Spinal cord (tissue), 9 donors: ENCODE measurements at regions not wholly inside any gene's neighbourhood (a gene's known extent, or its start where the extent isn't known, plus 50 kb on each side); places are given as distances from the start of the nearest gene placed in this dataset.
A peak's percentile ranks its signal among the peaks of the same experiment; 100 is the strongest.

ENCODE experiments used
- DNase-seq, 6 donors: peaks; one replicate each; pipeline versions ENCODE4 v3.0.0 to v3.0.0-alpha.2; 2013 to 2015; ENCODE audit warnings: low spot score in 6 of 6, low read depth in 4 of 6
- H3K27ac ChIP-seq: one replicate; pipeline ENCODE4 v1.5.1; 2013; ENCODE audit warnings: low read depth, low read length, control low read depth
- H3K27me3 ChIP-seq: one replicate; pipeline ENCODE4 v1.6.1; 2013; ENCODE audit warnings: low read length; ENCODE audit not compliant: control insufficient read depth, insufficient read depth
- H3K36me3 ChIP-seq: one replicate; pipeline ENCODE4 v1.6.1; 2013; ENCODE audit warnings: low read length; ENCODE audit not compliant: control insufficient read depth, insufficient read depth
- H3K4me1 ChIP-seq: one replicate; pipeline ENCODE4 v1.6.1; 2013; ENCODE audit warnings: low read length; ENCODE audit not compliant: control insufficient read depth, insufficient read depth
- H3K4me3 ChIP-seq: one replicate; pipeline ENCODE4 v1.5.1; 2013; ENCODE audit warnings: low read depth, low read length, control low read depth
- H3K9me3 ChIP-seq: one replicate; pipeline ENCODE4 v1.6.1; 2013; ENCODE audit warnings: low read length; ENCODE audit not compliant: control insufficient read depth, insufficient read depth
- WGBS: methylation state at CpG from one replicate; pipeline ENCODE4 v1.1.5; 2013; ENCODE audit warnings: missing lambda C conversion rate; ENCODE audit not compliant: insufficient coverage; 5-methylcytosine and 5-hydroxymethylcytosine counted together
- donor health status: healthy.

DNA sequence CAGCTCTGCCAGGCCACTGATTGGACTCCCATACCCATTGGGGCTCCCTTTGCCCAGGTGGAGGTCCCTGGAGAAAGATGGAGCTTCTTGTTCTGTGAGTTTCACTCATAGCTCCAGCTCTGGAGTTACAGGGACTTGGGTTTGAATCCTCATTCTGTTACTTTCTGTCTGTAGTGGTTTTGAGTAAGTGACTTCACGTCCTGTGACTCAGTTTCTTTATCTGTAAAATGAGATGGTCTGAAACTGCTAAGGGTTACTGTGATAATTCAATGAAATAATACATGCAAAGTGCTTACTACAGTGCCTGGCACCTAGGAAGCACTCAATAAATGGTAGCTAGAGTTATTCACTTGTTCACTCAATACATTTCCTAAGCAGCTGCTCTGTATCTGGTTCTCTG lies 88.5 kb upstream of the SLC2A1 start:
- Histone ChIP-seq H3K27ac (no peak overlapping the region), H3K9me3 (no peaks in the 10 kb centered on the region), H3K27me3 (no peaks in the 10 kb centered on the region), H3K4me3 (no peak overlapping the region), H3K4me1 (no peaks in the 10 kb centered on the region), H3K36me3 (no peaks in the 10 kb centered on the region)
- no CpG with 5 or more reads among the region's 1 CpG for WGBS
- DNase-seq, result no peak

DNA sequence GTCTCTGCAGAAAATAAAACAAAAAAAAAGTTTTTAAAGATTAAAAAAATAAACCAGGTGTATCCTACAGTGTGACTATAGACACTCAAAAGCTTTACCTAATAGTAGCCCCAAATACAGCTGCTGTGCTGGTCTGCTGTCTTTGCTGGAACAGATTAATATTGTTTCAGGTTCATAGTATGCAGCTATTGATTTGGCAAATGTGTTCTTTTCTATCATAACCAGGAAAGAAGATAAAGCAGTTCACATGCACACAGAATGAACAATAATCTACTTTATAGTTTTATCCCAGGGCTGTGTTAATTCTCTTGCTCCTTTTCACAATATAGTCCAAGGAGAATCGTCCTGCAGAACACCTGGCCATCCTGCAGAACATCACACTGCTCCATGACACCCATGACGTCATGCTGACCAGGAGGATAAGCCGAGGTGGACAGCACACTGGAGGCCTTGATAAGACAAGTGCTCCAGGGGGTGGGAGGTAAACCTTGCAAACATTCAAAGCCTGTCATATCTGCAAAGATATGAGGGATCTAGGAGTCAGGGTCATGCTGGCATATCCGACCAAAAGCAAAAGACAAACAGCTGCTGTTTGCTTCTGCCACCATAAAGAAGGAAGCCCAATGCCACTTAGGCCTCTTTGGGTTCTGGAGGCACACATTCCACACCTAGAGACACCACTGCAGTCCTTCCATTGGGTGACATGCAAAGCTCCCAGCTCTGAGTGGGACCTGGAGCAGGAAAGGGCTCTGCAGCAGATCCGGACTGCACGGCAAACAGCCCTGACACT lies 86.1 kb upstream of the SLC2A1 start:
- H3K9me3 ChIP-seq, result no peaks in the 10 kb centered on the region
- no peaks in the 10 kb centered on the region for H3K36me3 ChIP-seq
- no peak for DNase-seq
- H3K4me1 ChIP-seq, result no peaks in the 10 kb centered on the region
- H3K27me3 ChIP-seq, result no peaks in the 10 kb centered on the region
- H3K27ac ChIP-seq, result no peak overlapping the region
- WGBS, result 90% methylated on average over 5 of the region's 6 CpGs
- no peak overlapping the region for H3K4me3 ChIP-seq

DNA sequence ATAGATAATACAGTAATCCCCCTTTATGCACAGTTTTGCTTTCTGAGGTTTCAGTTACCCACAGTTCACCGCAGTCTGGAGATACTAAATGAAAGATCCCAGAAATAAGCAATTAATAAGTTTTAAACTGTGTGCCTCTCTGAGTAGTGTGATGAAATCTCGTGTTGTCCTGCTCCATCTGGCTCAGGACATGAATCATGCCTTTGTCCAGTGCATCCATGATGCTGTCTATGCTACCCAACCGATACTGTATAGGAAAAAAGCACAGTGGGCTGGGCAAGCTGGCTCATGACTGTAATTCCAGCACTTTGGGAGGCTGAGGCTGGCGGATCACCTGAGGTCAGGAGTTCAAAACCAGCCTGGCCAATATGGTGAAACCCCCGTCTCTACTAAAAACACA lies 85.0 kb upstream of the SLC2A1 start:
- WGBS, result 76% methylated on average over 3 of the region's 5 CpGs
- no peaks in the 10 kb centered on the region for H3K27me3 ChIP-seq
- no peaks in the 10 kb centered on the region for H3K4me1 ChIP-seq
- no peaks in the 10 kb centered on the region for H3K36me3 ChIP-seq
- no peak overlapping the region for H3K27ac ChIP-seq
- DNase-seq, result no peak
- no peak overlapping the region for H3K4me3 ChIP-seq
- no peaks in the 10 kb centered on the region for H3K9me3 ChIP-seq

DNA sequence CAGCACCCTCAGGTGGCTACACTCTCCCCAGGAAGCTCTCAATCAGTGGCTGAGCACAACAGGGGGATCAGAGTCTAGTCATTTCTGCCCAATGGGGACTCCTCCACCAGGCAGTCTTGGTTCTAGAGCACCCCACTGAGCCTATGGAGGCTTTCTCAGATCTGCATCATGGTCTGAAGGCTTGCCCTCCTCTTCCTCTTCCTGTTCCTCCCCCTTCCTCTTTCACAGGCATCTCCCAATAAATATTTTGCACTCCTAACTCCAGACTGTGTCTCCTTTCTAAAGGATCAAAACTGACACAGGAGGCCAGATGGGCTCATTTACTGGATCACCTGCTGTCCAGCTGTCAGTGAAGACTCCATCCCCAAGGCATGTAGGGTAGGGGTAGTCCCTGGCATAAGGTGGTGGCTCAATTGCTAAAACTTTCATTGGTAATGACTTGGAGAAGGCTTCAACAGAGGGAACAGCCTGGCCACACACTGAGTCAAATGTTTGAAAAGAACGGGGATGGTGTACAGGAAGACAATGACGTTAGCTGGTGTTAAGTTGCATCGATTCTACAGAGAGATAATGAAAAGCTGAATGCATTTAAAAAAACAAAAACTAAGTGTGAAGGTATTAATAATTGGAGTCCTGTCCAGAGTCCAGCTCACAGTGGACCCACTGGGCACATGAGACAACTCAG lies 84.2 kb upstream of the SLC2A1 start:
- no peaks in the 10 kb centered on the region for H3K36me3 ChIP-seq
- H3K9me3 ChIP-seq, result no peaks in the 10 kb centered on the region
- DNase-seq, result no peak
- H3K4me3 ChIP-seq, result no peak overlapping the region
- H3K27me3 ChIP-seq, result no peaks in the 10 kb centered on the region
- H3K27ac ChIP-seq, result no peak overlapping the region
- WGBS, result 60% methylated on average over 3 of the region's 3 CpGs
- no peaks in the 10 kb centered on the region for H3K4me1 ChIP-seq

DNA sequence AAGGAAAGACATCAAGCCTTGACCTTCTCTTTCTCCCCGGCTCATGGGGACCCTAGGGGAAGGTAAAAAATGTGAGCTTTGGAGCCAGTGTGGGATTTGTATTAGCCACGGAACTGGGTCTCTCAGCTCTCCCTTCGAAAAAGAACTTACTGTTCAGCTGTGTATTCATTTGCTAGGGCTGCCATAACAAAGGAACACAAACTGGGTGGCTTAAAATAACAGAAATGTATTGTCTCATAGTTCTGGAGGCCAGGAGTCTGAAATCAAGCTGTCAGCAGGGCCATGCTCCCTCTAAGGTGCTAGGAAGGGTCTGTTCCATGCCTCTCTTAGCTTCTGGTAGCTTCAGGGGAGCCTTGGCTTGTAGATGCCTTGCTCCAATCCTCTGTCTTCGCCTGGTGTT lies 83.5 kb upstream of the SLC2A1 start:
- WGBS, result 100% methylated on average over 1 of the region's 4 CpGs

DNA sequence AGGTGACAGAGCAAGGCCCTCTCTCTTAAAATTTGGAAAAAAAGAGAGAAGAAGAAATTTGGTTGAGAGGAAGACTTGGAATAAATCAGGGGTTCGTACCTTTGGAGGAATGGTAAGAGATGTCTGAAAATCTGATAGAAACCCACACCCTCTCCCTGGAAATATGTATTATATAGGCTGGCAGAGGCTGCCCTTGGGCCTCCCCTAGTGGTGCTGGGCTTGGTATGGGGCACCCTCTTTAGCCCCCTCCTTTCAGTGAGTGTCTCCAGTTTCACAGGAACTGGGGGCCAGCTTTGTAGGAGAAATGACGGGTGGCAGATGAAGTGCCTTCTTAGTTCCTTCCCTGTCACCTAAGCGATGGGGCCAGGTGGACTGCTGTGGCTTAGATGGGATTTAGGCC lies 82.9 kb upstream of the SLC2A1 start:
- H3K4me3 ChIP-seq, result no peak overlapping the region
- no peak for DNase-seq
- H3K4me1 ChIP-seq, result peaks cover 3% of the 10 kb centered on the region
- H3K27ac ChIP-seq, result no peak overlapping the region
- no peaks in the 10 kb centered on the region for H3K27me3 ChIP-seq
- H3K36me3 ChIP-seq, result no peaks in the 10 kb centered on the region
- WGBS, result no CpG with 5 or more reads among the region's 3 CpGs
- no peaks in the 10 kb centered on the region for H3K9me3 ChIP-seq

More for the DNA sequence above, 83.5 kb upstream of the SLC2A1 start:
- H3K4me1 ChIP-seq, result no peaks in the 10 kb centered on the region
- DNase-seq, result no peak
- no peaks in the 10 kb centered on the region for H3K36me3 ChIP-seq
- H3K27ac ChIP-seq, result no peak overlapping the region
- H3K4me3 ChIP-seq, result no peak overlapping the region
- H3K27me3 ChIP-seq, result no peaks in the 10 kb centered on the region
- no peaks in the 10 kb centered on the region for H3K9me3 ChIP-seq

DNA sequence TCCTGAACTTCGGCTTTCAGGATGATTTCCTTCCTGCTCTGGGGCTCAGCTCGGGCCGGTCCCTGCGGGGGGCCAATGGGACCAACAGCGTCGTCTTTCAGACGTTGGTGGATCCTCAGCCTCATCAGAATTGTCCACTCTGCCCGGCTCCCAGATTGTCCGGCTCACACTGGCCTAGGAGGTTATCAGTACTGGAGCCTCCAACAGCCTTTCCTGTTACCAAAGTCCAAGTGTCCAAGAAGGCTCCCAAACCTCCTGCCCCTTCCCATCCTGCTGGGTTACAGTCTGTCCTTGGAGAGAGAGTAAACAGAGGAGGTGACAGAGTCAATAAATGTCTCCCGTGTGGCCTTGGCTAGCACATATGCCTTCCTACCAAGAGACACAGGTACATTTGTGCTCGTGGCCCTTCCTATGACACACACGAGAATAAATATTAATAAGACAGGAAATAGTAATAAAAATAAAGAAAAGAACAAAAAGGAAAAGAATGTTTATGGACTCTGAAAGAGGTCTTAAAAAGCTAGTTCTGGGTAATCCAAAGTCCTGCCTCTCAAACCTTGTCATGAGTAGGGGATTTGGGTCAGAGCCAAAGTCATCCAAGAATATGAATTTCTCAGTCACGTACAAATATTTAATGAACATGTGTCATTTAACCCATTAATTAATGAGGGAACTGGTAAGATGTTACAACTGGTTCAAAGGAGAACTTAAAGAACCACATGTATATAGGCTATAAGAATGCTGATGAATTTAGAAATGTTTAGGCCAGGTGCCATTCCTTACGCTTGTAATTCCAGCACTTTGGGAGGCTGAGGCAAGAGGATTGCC lies 80.8 kb upstream of the SLC2A1 start:
- DNase-seq, result no peak
- Histone ChIP-seq H3K9me3 (no peaks in the 10 kb centered on the region), H3K36me3 (no peaks in the 10 kb centered on the region), H3K4me3 (no peak overlapping the region), H3K27ac (peak overlapping the region; percentile 13), H3K27me3 (no peaks in the 10 kb centered on the region), H3K4me1 (peaks cover 11% of the 10 kb centered on the region)
- WGBS, result 47% methylated on average over 10 of the region's 14 CpGs

DNA sequence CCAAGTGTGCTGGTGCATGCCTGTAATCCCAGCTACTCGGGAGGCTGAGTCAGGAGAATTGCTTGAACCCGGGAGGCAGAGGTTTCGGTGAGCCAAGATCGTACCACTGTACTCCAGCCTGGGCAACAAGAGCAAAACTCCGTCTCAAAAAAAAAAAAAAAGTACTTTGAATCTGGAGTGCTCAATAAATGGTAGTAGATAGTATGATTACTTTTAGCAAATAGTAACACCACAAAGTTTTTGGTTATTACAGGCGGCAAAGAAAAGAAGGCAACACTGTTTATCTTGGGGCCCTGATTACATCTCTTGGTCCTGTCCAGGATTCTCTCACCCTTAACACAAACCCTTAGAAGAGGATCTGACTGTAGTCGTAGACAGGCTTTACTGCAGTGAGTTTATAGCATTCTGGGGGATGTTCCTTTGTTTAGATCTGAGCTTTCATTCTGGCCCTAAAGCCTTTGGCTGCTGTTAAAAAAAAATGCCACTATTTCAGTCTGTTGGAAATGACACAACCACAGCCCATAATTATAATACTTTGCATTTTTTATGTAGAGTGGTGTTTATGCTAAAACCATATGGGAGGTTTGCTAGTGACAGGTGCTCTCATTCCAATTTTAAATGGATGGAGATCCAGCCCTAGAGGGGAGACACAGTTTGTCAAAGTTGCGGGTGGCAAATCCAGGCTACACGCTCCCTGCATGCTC lies 79.7 kb upstream of the SLC2A1 start:
- Histone ChIP-seq H3K9me3 (no peaks in the 10 kb centered on the region), H3K27ac (no peak overlapping the region), H3K36me3 (no peaks in the 10 kb centered on the region), H3K4me1 (peaks cover 11% of the 10 kb centered on the region), H3K4me3 (no peak overlapping the region), H3K27me3 (no peaks in the 10 kb centered on the region)
- 74% methylated on average over 3 of the region's 9 CpGs for WGBS
- DNase-seq, result peak in 1 of 6 donors; percentile 57

DNA sequence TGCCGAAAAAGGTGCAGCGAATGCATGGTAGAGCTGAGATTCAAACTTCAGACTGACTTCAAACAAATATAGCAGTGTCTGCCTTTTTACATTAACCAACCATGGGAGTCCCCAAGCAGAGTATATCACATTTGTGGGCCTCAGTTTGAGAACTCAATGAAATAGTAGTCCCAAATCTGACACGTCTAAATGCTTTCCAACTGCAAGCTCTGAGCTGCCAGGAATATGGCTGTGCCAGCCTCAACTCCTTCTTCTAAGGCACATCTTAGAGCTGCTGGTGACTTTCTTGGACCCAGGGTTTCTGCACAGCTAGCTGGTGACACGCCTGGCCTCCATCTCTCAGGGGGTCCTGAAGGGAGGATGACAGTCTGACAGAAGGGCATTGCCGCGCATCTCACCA lies 78.8 kb upstream of the SLC2A1 start:
- peak in 1 of 6 donors; percentile 54 for DNase-seq
- WGBS, result 81% methylated on average over 4 of the region's 6 CpGs
- H3K4me1 ChIP-seq, result peaks cover 11% of the 10 kb centered on the region
- no peaks in the 10 kb centered on the region for H3K36me3 ChIP-seq
- H3K4me3 ChIP-seq, result no peak overlapping the region
- no peak overlapping the region for H3K27ac ChIP-seq
- H3K27me3 ChIP-seq, result no peaks in the 10 kb centered on the region
- H3K9me3 ChIP-seq, result no peaks in the 10 kb centered on the region
